ENCODE measurements at regions not wholly inside any gene's neighbourhood (a gene's known extent, or its start where the extent isn't known, plus 50 kb on each side); places are given as distances from the start of the nearest gene placed in this dataset.

GRCh38 chr7:10677668-10678232 is 295.9 kb upstream of the PHF14 start:
- TF ChIP-seq EZH2 (IDR thresholded peaks at IDR 0.05; ENCODE audit: low read depth) = no peak
- no peak for TF ChIP-seq CTCF (conservative IDR thresholded peaks at IDR 0.05)
